GM13976 (cell line): ENCODE measurements at regions not wholly inside any gene's neighbourhood (a gene's known extent, or its start where the extent isn't known, plus 50 kb on each side); places are given as distances from the start of the nearest gene placed in this dataset.
"Not testable (repeated sequence)": the region's sequence is repeated elsewhere in the genome, so short reads cannot be mapped to it uniquely, and the experiment has no call there.

Experiments
- DNase-seq: peaks from one replicate; pipeline ENCODE4 v3.0.0; 2012; ENCODE audit warnings: low spot score
- in situ Hi-C: fragments of 300-500 bp; cut with MboI; formaldehyde crosslinking; loops from one replicate; pipeline ENCODE4 v1.12.0; 2022; ENCODE audit warnings: low sequenced_read_pairs, mixed read lengths, inconsistent platforms; ENCODE audit not compliant: unreplicated experiment
- TF ChIP-seq, protein P1 (sequence below): IDR thresholded peaks from 2 replicates; pipeline ENCODE4 v1.5.1; 2012; ENCODE audit warnings: borderline replicate concordance, mild to moderate bottlenecking; ENCODE audit not compliant: insufficient read depth; ENCODE audit errors: extremely low read depth, missing control alignments, control extremely low read depth

DNA sequence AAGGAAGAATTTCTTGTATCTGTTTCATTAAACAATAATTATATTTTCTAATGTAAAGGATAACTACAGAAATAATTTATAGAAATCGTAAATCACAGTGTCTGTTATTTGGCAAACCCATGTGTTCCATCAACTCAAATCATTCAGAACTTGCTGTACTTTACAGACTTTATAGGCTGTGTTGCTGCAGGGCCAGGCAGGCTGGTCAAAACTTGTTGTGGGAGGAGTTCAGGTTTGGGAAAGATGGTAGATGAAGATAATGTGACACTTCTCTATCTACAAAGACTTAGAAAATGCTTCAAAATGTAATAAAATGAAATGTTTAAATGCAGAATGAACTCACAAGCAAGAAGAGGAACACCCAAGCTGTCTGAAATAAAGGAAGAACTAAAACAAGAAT is 183.4 kb downstream of the SEMA6D start:
- TF ChIP-seq, protein P1, sequence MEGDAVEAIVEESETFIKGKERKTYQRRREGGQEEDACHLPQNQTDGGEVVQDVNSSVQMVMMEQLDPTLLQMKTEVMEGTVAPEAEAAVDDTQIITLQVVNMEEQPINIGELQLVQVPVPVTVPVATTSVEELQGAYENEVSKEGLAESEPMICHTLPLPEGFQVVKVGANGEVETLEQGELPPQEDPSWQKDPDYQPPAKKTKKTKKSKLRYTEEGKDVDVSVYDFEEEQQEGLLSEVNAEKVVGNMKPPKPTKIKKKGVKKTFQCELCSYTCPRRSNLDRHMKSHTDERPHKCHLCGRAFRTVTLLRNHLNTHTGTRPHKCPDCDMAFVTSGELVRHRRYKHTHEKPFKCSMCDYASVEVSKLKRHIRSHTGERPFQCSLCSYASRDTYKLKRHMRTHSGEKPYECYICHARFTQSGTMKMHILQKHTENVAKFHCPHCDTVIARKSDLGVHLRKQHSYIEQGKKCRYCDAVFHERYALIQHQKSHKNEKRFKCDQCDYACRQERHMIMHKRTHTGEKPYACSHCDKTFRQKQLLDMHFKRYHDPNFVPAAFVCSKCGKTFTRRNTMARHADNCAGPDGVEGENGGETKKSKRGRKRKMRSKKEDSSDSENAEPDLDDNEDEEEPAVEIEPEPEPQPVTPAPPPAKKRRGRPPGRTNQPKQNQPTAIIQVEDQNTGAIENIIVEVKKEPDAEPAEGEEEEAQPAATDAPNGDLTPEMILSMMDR, result no peak
- in situ Hi-C loops, result no loop called here
- DNase-seq, result no peak

DNA sequence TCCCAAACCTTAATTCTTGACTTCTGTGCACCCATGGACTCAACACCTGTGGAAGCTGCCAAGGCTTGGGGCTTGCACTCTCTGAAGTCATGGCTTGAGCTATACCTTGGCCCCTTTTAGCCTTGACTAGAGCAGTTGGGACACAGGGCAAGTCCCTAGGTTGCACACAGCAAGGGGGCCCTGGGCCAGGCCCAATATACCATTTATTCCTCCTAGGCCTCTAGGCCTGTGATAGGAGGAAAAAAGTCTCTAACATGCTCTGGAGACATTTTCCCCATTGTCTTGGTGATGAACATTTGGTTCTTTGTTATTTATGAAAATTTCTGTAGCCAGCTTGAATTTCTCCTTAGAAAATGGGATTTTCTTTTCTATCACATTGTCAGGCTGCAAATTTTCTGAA is 186.1 kb downstream of the SEMA6D start:
- in situ Hi-C loops, result no loop called here
- DNase-seq, result no peak
- TF ChIP-seq, protein P1, result no peak

DNA sequence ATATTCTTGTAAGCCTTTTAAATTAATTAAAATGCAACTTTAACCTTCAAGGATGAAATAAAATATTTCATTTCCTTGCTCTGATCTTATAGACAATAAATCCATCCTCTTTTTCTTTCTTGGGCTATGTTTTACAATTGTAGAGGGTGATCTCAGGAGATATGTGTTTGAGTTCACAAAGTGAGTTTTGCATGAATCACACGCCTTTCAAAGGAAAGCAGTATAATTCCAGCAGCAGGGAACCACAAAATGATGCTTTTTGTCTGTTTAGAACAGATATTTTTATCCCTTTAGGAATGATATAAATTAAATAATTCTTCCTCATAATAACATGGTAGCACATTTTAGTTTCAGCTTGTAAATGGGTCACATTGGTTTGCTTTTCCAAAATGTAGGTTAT is 191.2 kb downstream of the SEMA6D start:
- no peak for DNase-seq
- in situ Hi-C loops, result no loop called here
- TF ChIP-seq, protein P1, result no peak

DNA sequence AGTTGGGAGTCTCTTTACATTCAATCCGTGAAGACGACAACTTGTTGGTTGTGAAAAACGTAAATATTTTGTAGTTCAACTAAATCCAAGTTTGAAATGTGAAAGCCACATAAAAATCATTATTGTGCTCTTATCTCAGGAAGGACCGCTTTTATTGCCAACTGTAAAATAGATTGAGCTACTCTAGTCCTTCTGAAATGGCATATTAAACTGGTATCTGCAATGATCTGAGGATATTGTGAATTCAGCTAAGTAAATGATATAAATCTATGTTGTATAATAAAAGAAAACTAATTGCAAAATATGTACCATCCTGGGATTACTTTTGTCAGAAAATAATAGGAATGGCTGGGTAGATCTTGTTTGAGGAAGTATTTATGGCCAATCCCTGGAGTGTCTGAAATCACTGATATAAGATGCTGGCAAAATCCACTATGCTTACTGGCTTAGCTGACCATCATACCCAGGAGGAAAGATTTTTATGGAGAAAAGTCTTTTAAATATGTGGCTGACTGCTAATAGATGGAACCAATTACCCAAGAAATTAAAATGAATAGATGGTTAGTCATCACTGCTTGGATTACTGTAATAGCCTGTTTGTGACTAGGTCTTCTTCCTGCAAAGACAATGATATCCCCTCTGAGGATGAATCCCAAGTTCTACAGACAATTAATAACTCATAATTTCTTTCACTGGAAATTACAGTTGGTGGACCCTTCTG is 191.8 kb downstream of the SEMA6D start:
- TF ChIP-seq, protein P1, result no peak
- DNase-seq, result no peak
- in situ Hi-C loops, result no loop called here

DNA sequence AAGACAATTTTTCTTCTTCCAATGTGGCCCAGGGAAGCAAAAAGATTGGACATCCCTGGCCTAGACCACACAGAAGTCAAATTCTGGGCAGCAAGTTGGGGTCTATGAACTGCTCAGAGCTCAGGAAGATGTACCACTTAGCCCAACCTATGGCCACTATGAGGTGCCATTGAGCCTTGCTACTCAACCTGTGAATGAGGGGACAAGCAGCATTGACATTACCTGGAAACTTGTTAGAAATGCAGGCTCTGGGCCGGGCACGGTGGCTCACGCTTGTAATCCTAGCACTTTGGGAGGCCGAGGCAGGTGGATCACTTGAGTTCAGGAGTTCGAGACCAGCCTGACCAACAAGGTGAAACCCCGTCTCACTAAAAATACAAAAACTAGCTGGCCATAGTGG is 195.6 kb downstream of the SEMA6D start:
- TF ChIP-seq, protein P1, result peak; percentile 26
- in situ Hi-C loops, DNase-seq: not testable (repeated sequence)

DNA sequence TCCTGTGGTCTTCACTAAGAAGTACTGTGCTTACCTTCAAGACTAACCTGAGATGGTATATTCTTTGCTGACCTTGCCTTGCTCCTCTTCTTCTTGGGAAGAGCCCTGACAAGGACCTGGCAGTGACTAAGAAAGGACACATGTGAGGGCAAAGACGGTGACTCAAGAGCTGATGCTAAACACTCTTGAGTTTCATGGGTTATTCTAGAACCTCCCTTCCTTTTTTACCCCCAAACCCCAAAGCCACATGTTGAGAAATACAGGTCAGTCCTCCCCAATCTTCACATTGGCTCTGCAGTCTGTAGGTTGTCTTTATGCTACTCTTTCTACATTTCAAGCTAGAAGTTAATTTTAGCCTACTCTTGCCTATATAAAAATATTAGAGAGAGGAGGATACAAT is 200.6 kb downstream of the SEMA6D start:
- TF ChIP-seq, protein P1, result no peak
- no peak for DNase-seq
- in situ Hi-C loops, result no loop called here
